ENCODE measurements at regions not wholly inside any gene's neighbourhood (a gene's known extent, or its start where the extent isn't known, plus 50 kb on each side); places are given as distances from the start of the nearest gene placed in this dataset.
"Not testable (repeated sequence)": the region's sequence is repeated elsewhere in the genome, so short reads cannot be mapped to it uniquely, and the experiment has no call there.

GRCh38 chr12:84463741-84464495 is 448.7 kb downstream of the SLC6A15 start:
- no peaks in the 10 kb centered on the region for H3K36me3 ChIP-seq (ENCODE audit: insufficient read depth, low read length)
- ChIA-PET CTCF (no interaction called here), POLR2A (no interaction called here)
- H3K27me3 ChIP-seq (ENCODE audit: control insufficient read depth in 1 of 2, insufficient read depth in 2 of 2, low read length in 2 of 2) = no peaks in the 10 kb centered on the region
- no peaks in the 10 kb centered on the region for H3K4me1 Mint-ChIP-seq (ENCODE audit: low read depth)
- ATAC-seq (ENCODE audit: poor library complexity) = no peak
- H3K9me3 Mint-ChIP-seq = no peaks in the 10 kb centered on the region
- intact Hi-C loops (cut with DNase I, micrococcal nuclease) = no loop called here
- TF ChIP-seq CTCF (IDR thresholded peaks at IDR 0.05) = no peak
- H3K27me3 Mint-ChIP-seq = no peaks in the 10 kb centered on the region
- no peaks in the 10 kb centered on the region for H3K36me3 Mint-ChIP-seq (ENCODE audit: low read depth)
- no peak overlapping the region for H3K27ac Mint-ChIP-seq
- DNase-seq = no peak
- H3K9me3 ChIP-seq (ENCODE audit: control insufficient read depth in 1 of 2, insufficient read depth in 1 of 2, low read length in 2 of 2) = no peaks in the 10 kb centered on the region
- H3K4me3 ChIP-seq (ENCODE audit: low read length) = no peak overlapping the region
- H3K4me1 ChIP-seq (ENCODE audit: insufficient read depth, low read length) = no peaks in the 10 kb centered on the region
- no peak overlapping the region for H3K27ac ChIP-seq (ENCODE audit: low read depth in 1 of 2, low read length in 2 of 2)
- H3K4me3 Mint-ChIP-seq = no peak overlapping the region

- intact Hi-C loops (cut with DNase I, micrococcal nuclease) = no loop called here
Observed at GRCh38 chr12:84455598-84455997, 457.0 kb downstream of the SLC6A15 start.

GRCh38 chr12:84446478-84446877 is 466.1 kb downstream of the SLC6A15 start:
- H3K36me3 Mint-ChIP-seq (ENCODE audit: low read depth); H3K4me3 Mint-ChIP-seq; H3K27me3 Mint-ChIP-seq; CTCF ChIA-PET; H3K27ac Mint-ChIP-seq; H3K4me1 ChIP-seq (ENCODE audit: insufficient read depth, low read length); H3K36me3 ChIP-seq (ENCODE audit: insufficient read depth, low read length); H3K9me3 ChIP-seq (ENCODE audit: control insufficient read depth in 1 of 2, insufficient read depth in 1 of 2, low read length in 2 of 2); H3K4me3 ChIP-seq (ENCODE audit: low read length); intact Hi-C loops (cut with DNase I, micrococcal nuclease); H3K27ac ChIP-seq (ENCODE audit: low read depth in 1 of 2, low read length in 2 of 2); POLR2A ChIA-PET; H3K27me3 ChIP-seq (ENCODE audit: control insufficient read depth in 1 of 2, insufficient read depth in 2 of 2, low read length in 2 of 2); H3K4me1 Mint-ChIP-seq (ENCODE audit: low read depth); ATAC-seq (ENCODE audit: poor library complexity); DNase-seq; H3K9me3 Mint-ChIP-seq: not testable (repeated sequence)

More at GRCh38 chr12:84455598-84455997, 457.0 kb downstream of the SLC6A15 start:
- ChIA-PET CTCF (no interaction called here), POLR2A (no interaction called here)
- H3K27me3 Mint-ChIP-seq = no peaks in the 10 kb centered on the region
- Histone ChIP-seq H3K27me3 (ENCODE audit: control insufficient read depth in 1 of 2, insufficient read depth in 2 of 2, low read length in 2 of 2) (no peaks in the 10 kb centered on the region), H3K27ac (ENCODE audit: low read depth in 1 of 2, low read length in 2 of 2) (no peak overlapping the region), H3K9me3 (ENCODE audit: control insufficient read depth in 1 of 2, insufficient read depth in 1 of 2, low read length in 2 of 2) (no peaks in the 10 kb centered on the region), H3K4me1 (ENCODE audit: insufficient read depth, low read length) (no peaks in the 10 kb centered on the region), H3K4me3 (ENCODE audit: low read length) (no peak overlapping the region), H3K36me3 (ENCODE audit: insufficient read depth, low read length) (no peaks in the 10 kb centered on the region)
- no peak for TF ChIP-seq CTCF (IDR thresholded peaks at IDR 0.05)
- H3K27ac Mint-ChIP-seq = no peak overlapping the region
- H3K9me3 Mint-ChIP-seq = peaks cover 9% of the 10 kb centered on the region
- ATAC-seq (ENCODE audit: poor library complexity) = no peak
- no peaks in the 10 kb centered on the region for H3K36me3 Mint-ChIP-seq (ENCODE audit: low read depth)
- no peaks in the 10 kb centered on the region for H3K4me1 Mint-ChIP-seq (ENCODE audit: low read depth)
- H3K4me3 Mint-ChIP-seq = no peak overlapping the region
- DNase-seq = no peak

DNA sequence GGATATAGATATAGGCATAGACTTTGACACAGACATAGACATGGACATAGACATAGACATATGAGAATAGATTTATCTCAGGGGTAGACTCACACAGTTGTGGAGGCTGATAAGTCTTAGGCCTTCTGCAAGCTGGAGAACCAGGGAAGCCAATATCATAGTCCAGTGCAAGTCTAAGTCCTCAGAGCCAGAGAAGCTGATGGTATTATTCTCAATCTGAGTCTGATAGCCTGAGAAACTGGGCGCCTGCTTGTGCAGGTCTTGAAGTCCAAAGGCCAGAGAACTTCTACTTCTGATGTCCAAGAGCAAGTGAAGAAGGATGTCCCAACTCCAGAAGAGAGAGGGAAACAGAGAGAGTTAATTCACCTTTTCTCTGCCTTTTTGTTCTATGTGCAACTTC is 476.5 kb downstream of the SLC6A15 start:
- Histone ChIP-seq H3K9me3 (ENCODE audit: control insufficient read depth in 1 of 2, insufficient read depth in 1 of 2, low read length in 2 of 2) (no peaks in the 10 kb centered on the region), H3K4me3 (ENCODE audit: low read length) (no peak overlapping the region), H3K4me1 (ENCODE audit: insufficient read depth, low read length) (no peaks in the 10 kb centered on the region), H3K27ac (ENCODE audit: low read depth in 1 of 2, low read length in 2 of 2) (no peak overlapping the region), H3K36me3 (ENCODE audit: insufficient read depth, low read length) (no peaks in the 10 kb centered on the region), H3K27me3 (ENCODE audit: control insufficient read depth in 1 of 2, insufficient read depth in 2 of 2, low read length in 2 of 2) (no peaks in the 10 kb centered on the region)
- no peaks in the 10 kb centered on the region for H3K4me1 Mint-ChIP-seq (ENCODE audit: low read depth)
- DNase-seq = no peak
- no peak for ATAC-seq (ENCODE audit: poor library complexity)
- intact Hi-C loops (cut with DNase I, micrococcal nuclease) = no loop called here
- no peaks in the 10 kb centered on the region for H3K9me3 Mint-ChIP-seq
- ChIA-PET CTCF (no interaction called here), POLR2A (no interaction called here)
- H3K27me3 Mint-ChIP-seq = no peaks in the 10 kb centered on the region
- H3K27ac Mint-ChIP-seq = no peak overlapping the region
- no peak overlapping the region for H3K4me3 Mint-ChIP-seq
- TF ChIP-seq CTCF (IDR thresholded peaks at IDR 0.05) = no peak
- no peaks in the 10 kb centered on the region for H3K36me3 Mint-ChIP-seq (ENCODE audit: low read depth)

All from CD4-positive, alpha-beta T cell (primary cell).